ENCODE measurements at regions not wholly inside any gene's neighbourhood (a gene's known extent, or its start where the extent isn't known, plus 50 kb on each side); places are given as distances from the start of the nearest gene placed in this dataset.

DNA sequence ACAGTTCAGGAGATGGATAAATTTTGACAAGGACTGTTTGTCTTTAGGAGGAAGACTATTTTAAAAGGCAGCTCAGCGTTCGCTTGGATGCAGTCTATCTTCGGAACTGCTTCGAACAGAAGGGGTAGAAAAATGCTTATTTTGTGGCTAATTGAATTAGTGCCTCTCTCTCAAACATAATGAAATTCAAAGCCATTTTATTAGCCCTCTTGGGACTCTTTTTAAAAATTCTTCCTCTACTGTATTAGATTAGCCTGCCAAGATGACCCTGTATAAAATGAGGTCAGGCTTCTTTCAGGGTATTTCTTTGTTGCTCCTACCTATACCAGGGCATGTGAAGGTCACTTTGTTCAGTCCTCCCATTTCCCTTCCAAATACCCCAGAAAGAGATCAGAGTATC lies 379.2 kb upstream of the NFE2L3 start:
- H3K9me3 ChIP-seq (ENCODE audit: low read depth, low read length), result no peaks in the 10 kb centered on the region
- H3K9ac ChIP-seq (ENCODE audit: insufficient read length), result no peak overlapping the region
- TF ChIP-seq EZH2 (IDR thresholded peaks at IDR 0.05) (no peak), POLR2AphosphoS5 (IDR thresholded peaks at IDR 0.05; ENCODE audit: borderline replicate concordance, low read depth, low read length) (no peak), FOXP2 (optimal IDR thresholded peaks at IDR 0.05; ENCODE audit: control extremely low read depth, extremely low read length, insufficient read depth) (no peak)
- H3K36me3 ChIP-seq (ENCODE audit: insufficient read depth, low read length), result no peaks in the 10 kb centered on the region
- H3K4me3 ChIP-seq, result no peak overlapping the region
- no peak overlapping the region for H3K27ac ChIP-seq
- DNase-seq (ENCODE audit: low read depth, low spot score), result no peak

DNA sequence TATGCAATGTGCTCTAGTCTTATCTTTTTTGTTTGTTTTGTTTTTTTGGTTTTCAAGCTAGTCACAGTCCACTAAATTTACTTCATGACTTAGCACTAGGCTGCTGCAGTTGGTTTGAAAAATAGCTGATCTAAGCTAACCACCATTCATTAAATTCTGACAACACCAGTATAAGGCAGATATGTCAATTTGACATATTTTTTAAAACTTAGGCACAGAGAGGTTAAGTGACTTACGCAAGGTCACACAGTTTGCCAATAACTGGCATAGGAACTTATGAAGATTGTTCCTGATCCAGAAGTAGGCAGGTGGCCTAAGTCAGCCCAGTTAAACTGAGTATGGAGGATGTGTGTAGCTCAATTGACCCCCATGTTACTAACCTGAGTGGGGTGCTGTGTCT lies 377.3 kb upstream of the NFE2L3 start:
- Histone ChIP-seq H3K36me3 (ENCODE audit: insufficient read depth, low read length) (no peaks in the 10 kb centered on the region), H3K9ac (ENCODE audit: insufficient read length) (no peak overlapping the region), H3K4me3 (no peak overlapping the region), H3K9me3 (ENCODE audit: low read depth, low read length) (no peaks in the 10 kb centered on the region), H3K27ac (no peak overlapping the region)
- DNase-seq (ENCODE audit: low read depth, low spot score), result no peak
- no peak for TF ChIP-seq FOXP2 (optimal IDR thresholded peaks at IDR 0.05; ENCODE audit: control extremely low read depth, extremely low read length, insufficient read depth)
- TF ChIP-seq POLR2AphosphoS5 (IDR thresholded peaks at IDR 0.05; ENCODE audit: borderline replicate concordance, low read depth, low read length), result no peak
- TF ChIP-seq EZH2 (IDR thresholded peaks at IDR 0.05), result no peak

DNA sequence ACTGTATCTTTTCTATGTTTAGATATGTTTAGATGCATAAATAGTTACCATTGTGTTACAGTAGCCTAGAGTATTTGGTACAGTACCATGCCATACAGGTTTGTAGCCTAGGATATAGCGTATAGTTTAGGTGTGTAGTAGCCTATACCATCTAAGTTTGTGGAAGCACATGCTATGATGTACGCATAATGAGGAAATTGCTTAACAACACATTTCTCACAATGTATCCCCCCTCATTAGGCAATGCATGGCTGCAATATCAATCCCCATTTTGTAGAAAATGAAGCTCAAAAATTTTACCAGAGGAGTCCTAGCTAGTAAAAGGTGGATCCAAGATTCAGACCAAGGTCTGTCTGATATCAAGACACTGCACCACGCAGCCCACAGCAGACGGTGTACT lies 376.4 kb upstream of the NFE2L3 start:
- no peak overlapping the region for H3K9ac ChIP-seq (ENCODE audit: insufficient read length)
- no peak for TF ChIP-seq EZH2 (IDR thresholded peaks at IDR 0.05)
- TF ChIP-seq POLR2AphosphoS5 (IDR thresholded peaks at IDR 0.05; ENCODE audit: borderline replicate concordance, low read depth, low read length), result no peak
- TF ChIP-seq FOXP2 (optimal IDR thresholded peaks at IDR 0.05; ENCODE audit: control extremely low read depth, extremely low read length, insufficient read depth), result no peak
- no peak overlapping the region for H3K4me3 ChIP-seq
- H3K27ac ChIP-seq, result no peak overlapping the region
- no peaks in the 10 kb centered on the region for H3K9me3 ChIP-seq (ENCODE audit: low read depth, low read length)
- no peak for DNase-seq (ENCODE audit: low read depth, low spot score)
- H3K36me3 ChIP-seq (ENCODE audit: insufficient read depth, low read length), result no peaks in the 10 kb centered on the region

DNA sequence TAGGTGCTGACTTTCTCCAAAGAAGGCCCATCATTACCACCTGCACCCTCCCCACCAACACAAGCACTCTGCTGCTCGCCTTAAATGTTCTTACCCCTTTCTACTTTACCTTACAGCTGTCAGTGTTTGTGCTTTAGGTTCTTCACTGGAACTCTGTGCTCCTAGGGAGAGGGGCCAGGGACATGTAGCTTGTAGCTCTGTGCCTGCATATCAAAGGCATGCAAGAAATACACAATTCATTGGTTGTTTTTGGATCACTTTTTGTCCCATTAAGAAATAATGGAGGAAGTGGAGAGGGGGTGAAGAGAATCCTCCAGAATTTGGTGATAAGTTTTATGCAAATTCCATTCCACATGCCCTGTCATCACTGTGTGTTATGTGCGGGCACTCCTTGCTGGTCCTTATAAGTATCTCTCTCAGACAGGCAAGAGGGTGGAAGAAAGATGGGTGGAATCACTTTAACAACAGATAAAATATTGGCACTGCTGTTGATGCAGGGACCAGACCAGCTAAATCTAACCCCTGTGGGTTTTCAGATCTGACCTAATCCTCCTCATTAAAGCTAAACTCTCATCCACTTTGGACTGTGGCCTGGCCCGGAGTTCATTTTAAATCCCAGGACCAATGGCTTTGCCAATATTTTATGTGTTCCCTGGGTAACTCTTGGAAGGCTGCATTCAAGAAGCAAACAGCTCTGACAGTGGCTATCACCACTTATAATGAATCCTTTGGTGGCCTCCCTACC lies 375.8 kb upstream of the NFE2L3 start:
- Histone ChIP-seq H3K36me3 (ENCODE audit: insufficient read depth, low read length) (no peaks in the 10 kb centered on the region), H3K9ac (ENCODE audit: insufficient read length) (no peak overlapping the region), H3K4me3 (no peak overlapping the region), H3K27ac (no peak overlapping the region), H3K9me3 (ENCODE audit: low read depth, low read length) (no peaks in the 10 kb centered on the region)
- no peak for DNase-seq (ENCODE audit: low read depth, low spot score)
- TF ChIP-seq EZH2 (IDR thresholded peaks at IDR 0.05) (no peak), POLR2AphosphoS5 (IDR thresholded peaks at IDR 0.05; ENCODE audit: borderline replicate concordance, low read depth, low read length) (no peak), FOXP2 (optimal IDR thresholded peaks at IDR 0.05; ENCODE audit: control extremely low read depth, extremely low read length, insufficient read depth) (no peak)

DNA sequence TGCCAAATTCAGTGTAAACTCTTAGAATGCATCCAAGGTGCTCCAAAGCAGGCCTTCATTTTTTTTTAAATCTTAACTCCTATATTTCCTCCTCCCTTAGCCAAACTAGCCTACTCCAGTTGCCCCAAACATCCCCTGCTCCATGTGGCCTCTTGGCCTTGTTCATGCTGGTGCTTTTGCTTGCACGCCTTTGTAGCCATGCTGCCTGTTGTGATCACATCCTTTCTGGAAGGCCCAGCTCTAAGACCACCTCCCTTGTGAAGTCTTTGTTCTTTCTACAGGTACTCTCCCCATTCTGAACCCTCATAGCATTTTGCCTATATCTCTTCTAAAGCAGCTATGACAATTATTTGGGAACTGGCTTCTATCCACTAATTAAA lies 375.3 kb upstream of the NFE2L3 start:
- DNase-seq (ENCODE audit: low read depth, low spot score), result no peak
- TF ChIP-seq POLR2AphosphoS5 (IDR thresholded peaks at IDR 0.05; ENCODE audit: borderline replicate concordance, low read depth, low read length) (no peak), FOXP2 (optimal IDR thresholded peaks at IDR 0.05; ENCODE audit: control extremely low read depth, extremely low read length, insufficient read depth) (no peak), EZH2 (IDR thresholded peaks at IDR 0.05) (no peak)
- Histone ChIP-seq H3K4me3 (no peak overlapping the region), H3K9ac (ENCODE audit: insufficient read length) (no peak overlapping the region), H3K36me3 (ENCODE audit: insufficient read depth, low read length) (no peaks in the 10 kb centered on the region), H3K27ac (no peak overlapping the region), H3K9me3 (ENCODE audit: low read depth, low read length) (no peaks in the 10 kb centered on the region)

DNA sequence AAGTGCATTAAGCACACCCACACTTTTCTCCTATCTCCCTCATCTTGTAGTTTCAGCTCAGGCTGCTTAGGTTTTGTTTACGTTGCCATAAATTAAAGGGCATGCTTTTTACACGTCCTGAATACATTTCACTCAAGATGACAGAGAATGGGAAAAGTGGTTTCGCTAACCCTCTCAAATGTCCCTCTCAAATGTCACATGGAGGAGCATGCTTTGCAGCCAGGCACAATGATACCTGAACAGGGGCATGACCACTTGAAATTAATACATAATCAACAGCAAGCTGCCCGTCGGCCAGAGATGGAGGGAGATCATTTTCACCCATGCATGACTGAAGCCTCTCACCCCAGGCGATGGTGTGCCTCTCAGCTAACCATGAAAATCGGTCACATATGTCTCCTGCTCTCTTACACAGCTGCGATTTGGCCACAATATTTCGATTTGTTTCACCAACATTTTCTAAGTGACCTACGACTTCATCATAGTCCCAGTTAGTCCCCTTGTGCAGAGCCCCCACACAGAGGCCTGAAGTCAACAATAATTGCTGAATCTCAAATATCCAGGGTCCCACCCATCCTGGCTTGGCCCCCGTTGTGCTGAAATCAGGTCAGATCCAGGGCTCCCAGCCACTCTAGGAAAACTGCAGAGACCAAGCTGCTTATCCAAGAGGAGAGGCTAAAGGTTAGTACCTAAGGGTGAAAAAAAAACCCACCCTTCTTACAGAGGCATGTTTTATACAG lies 373.9 kb upstream of the NFE2L3 start:
- Histone ChIP-seq H3K4me3 (no peak overlapping the region), H3K9me3 (ENCODE audit: low read depth, low read length) (no peaks in the 10 kb centered on the region), H3K36me3 (ENCODE audit: insufficient read depth, low read length) (no peaks in the 10 kb centered on the region), H3K9ac (ENCODE audit: insufficient read length) (no peak overlapping the region), H3K27ac (no peak overlapping the region)
- DNase-seq (ENCODE audit: low read depth, low spot score), result no peak
- TF ChIP-seq FOXP2 (optimal IDR thresholded peaks at IDR 0.05; ENCODE audit: control extremely low read depth, extremely low read length, insufficient read depth), result no peak
- TF ChIP-seq EZH2 (IDR thresholded peaks at IDR 0.05), result no peak
- TF ChIP-seq POLR2AphosphoS5 (IDR thresholded peaks at IDR 0.05; ENCODE audit: borderline replicate concordance, low read depth, low read length), result no peak

DNA sequence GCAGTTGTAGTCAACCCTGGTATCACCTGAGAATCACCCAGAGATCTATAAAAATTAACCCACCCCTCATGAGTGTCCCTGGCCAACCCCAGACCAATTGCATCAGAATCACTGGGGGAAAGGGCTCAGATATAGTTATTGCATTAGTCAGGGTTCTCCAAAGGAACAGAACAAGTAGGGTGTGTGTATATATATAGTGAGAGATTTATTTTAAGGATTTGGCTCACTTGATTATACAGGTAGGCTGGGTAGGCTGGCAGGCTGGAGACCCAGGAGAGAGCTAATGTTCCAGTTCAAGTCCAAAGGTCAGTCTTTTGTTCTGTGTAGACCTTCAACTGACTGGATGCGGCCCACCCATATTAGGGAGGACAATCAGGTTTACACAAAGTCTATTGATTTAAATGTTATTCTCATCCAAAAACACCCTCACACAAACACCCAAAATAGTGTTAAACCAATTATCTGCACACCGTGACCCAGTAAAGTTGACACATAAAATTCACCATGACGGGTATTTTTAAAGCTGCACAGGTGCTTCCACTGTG lies 372.9 kb upstream of the NFE2L3 start:
- H3K9me3 ChIP-seq (ENCODE audit: low read depth, low read length), result no peaks in the 10 kb centered on the region
- H3K4me3 ChIP-seq, result no peak overlapping the region
- no peak overlapping the region for H3K9ac ChIP-seq (ENCODE audit: insufficient read length)
- no peaks in the 10 kb centered on the region for H3K36me3 ChIP-seq (ENCODE audit: insufficient read depth, low read length)
- H3K27ac ChIP-seq, result no peak overlapping the region
- DNase-seq (ENCODE audit: low read depth, low spot score), result no peak
- TF ChIP-seq POLR2AphosphoS5 (IDR thresholded peaks at IDR 0.05; ENCODE audit: borderline replicate concordance, low read depth, low read length), result no peak
- no peak for TF ChIP-seq FOXP2 (optimal IDR thresholded peaks at IDR 0.05; ENCODE audit: control extremely low read depth, extremely low read length, insufficient read depth)
- TF ChIP-seq EZH2 (IDR thresholded peaks at IDR 0.05), result no peak

DNA sequence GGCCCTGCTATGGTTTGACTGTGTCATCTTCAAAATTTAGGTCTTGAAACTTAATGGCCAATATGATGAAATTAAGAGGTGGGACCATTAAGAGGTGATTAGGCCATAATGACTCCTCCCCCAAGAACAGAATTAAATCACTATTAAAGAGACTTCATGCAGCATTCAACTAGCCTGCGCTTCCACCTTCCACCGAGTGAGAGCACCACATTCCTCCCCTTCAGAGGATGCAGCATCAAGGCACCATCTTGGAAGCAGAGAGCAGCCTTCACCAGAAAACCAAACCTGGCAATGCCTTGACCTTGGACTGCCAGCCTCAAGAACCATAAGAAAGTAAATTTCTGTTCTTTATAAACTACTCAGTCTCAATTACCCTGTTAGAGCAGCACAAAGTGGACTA lies 371.1 kb upstream of the NFE2L3 start:
- H3K9ac ChIP-seq (ENCODE audit: insufficient read length), result no peak overlapping the region

More for the DNA sequence above, 371.1 kb upstream of the NFE2L3 start:
- no peak overlapping the region for H3K4me3 ChIP-seq
- no peaks in the 10 kb centered on the region for H3K36me3 ChIP-seq (ENCODE audit: insufficient read depth, low read length)
- TF ChIP-seq POLR2AphosphoS5 (IDR thresholded peaks at IDR 0.05; ENCODE audit: borderline replicate concordance, low read depth, low read length), result no peak
- no peak for TF ChIP-seq EZH2 (IDR thresholded peaks at IDR 0.05)
- TF ChIP-seq FOXP2 (optimal IDR thresholded peaks at IDR 0.05; ENCODE audit: control extremely low read depth, extremely low read length, insufficient read depth), result no peak
- no peak overlapping the region for H3K27ac ChIP-seq
- no peaks in the 10 kb centered on the region for H3K9me3 ChIP-seq (ENCODE audit: low read depth, low read length)
- no peak for DNase-seq (ENCODE audit: low read depth, low spot score)

All from SK-N-MC (cell line).